Calu3 (cell line): ENCODE measurements at regions not wholly inside any gene's neighbourhood (a gene's known extent, or its start where the extent isn't known, plus 50 kb on each side); places are given as distances from the start of the nearest gene placed in this dataset.

Source experiments
- BruUV-seq: library from RNA; stranded (reverse); fragments of 400-500 nt; replicated peaks from 2 replicates; lab custom pipeline; 2021; lab: Mats Ljungman, UMichigan
- CTCF ChIA-PET: fragments of 300-600 bp; sonication (Branson Sonifier 250); formaldehyde crosslinking; loops from one replicate; lab custom pipeline; 2022; ENCODE audit warnings: antibody characterized with exemption; lab: Charles Lee
- DNase-seq: peaks from one replicate; pipeline ENCODE4 v3.0.0; 2022
- H3K27ac Mint-ChIP-seq: one replicate; pipeline ENCODE4 v1.8.0; 2022; ENCODE audit warnings: mixed read lengths; ENCODE audit not compliant: unreplicated experiment
- H3K27me3 Mint-ChIP-seq: one replicate; pipeline ENCODE4 v1.8.0; 2022; ENCODE audit warnings: mixed read lengths; ENCODE audit not compliant: unreplicated experiment
- H3K36me3 Mint-ChIP-seq: one replicate; pipeline ENCODE4 v1.8.0; 2022; ENCODE audit warnings: mild to moderate bottlenecking, moderate library complexity, mixed read lengths; ENCODE audit not compliant: insufficient read depth, unreplicated experiment
- H3K4me1 Mint-ChIP-seq: one replicate; pipeline ENCODE4 v1.8.0; 2022; ENCODE audit warnings: mild to moderate bottlenecking, low read depth, mixed read lengths; ENCODE audit not compliant: unreplicated experiment
- H3K4me3 Mint-ChIP-seq: one replicate; pipeline ENCODE4 v1.8.0; 2022; ENCODE audit warnings: mild to moderate bottlenecking, low read depth, moderate library complexity, mixed read lengths; ENCODE audit not compliant: unreplicated experiment
- H3K9me3 Mint-ChIP-seq: one replicate; pipeline ENCODE4 v1.8.0; 2022; ENCODE audit warnings: low read depth, mixed read lengths; ENCODE audit not compliant: unreplicated experiment
- intact Hi-C: fragments of 100-400 bp; cut with micrococcal nuclease; formaldehyde crosslinking; loops from one replicate; pipeline ENCODE4 v1.10.0; 2022; ENCODE audit not compliant: unreplicated experiment
- TF ChIP-seq, protein P1 (sequence below): fragments of 200-600 bp; IDR thresholded peaks from one replicate; pipeline ENCODE4 v1.8.0; 2022; ENCODE audit warnings: antibody characterized with exemption; ENCODE audit not compliant: unreplicated experiment

DNA sequence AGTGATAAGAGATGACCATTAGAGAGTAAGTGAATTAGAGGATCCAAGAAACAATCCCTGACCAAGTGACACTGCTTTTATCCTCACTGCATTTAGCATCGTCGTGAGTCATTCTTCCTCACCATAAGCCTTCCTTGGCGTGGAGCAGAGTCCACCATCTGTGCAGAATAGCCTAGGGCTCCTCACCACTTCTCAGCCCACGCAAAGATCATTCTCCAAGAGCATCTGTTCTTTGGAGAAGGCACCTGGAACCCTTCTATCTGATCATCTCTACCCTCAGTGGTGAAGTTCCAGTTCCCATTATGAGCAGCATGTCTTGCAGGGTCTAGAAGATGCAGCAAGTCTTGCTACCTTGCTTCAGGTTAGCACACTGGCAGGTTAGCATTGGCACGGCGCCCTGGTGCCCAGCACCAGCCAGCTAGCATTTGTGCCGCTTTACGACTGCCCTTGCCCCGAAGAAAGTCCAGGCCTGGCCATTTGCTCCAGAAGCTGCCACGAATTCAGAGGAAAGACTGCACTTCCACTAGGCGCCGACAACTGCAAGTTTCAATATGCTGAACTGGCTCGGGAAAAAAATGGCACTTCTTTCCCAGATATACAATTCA lies 225.8 kb downstream of the TTC32 start:
- no peaks in the 10 kb centered on the region for H3K4me1 Mint-ChIP-seq
- H3K27ac Mint-ChIP-seq, result no peak overlapping the region
- no peaks in the 10 kb centered on the region for H3K9me3 Mint-ChIP-seq
- TF ChIP-seq, protein P1, sequence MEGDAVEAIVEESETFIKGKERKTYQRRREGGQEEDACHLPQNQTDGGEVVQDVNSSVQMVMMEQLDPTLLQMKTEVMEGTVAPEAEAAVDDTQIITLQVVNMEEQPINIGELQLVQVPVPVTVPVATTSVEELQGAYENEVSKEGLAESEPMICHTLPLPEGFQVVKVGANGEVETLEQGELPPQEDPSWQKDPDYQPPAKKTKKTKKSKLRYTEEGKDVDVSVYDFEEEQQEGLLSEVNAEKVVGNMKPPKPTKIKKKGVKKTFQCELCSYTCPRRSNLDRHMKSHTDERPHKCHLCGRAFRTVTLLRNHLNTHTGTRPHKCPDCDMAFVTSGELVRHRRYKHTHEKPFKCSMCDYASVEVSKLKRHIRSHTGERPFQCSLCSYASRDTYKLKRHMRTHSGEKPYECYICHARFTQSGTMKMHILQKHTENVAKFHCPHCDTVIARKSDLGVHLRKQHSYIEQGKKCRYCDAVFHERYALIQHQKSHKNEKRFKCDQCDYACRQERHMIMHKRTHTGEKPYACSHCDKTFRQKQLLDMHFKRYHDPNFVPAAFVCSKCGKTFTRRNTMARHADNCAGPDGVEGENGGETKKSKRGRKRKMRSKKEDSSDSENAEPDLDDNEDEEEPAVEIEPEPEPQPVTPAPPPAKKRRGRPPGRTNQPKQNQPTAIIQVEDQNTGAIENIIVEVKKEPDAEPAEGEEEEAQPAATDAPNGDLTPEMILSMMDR, result no peak
- H3K27me3 Mint-ChIP-seq, result peaks cover 13% of the 10 kb centered on the region
- no peaks in the 10 kb centered on the region for H3K36me3 Mint-ChIP-seq
- BruUV-seq, result no TSS peak
- intact Hi-C loops, result no loop called here
- DNase-seq, result no peak
- no peak overlapping the region for H3K4me3 Mint-ChIP-seq
- CTCF ChIA-PET, result no interaction called here

- BruUV-seq, result no TSS peak
- no peaks in the 10 kb centered on the region for H3K36me3 Mint-ChIP-seq
- no peaks in the 10 kb centered on the region for H3K4me1 Mint-ChIP-seq
- no peak overlapping the region for H3K4me3 Mint-ChIP-seq
- intact Hi-C loops, result no loop called here
- no peak for DNase-seq
- no peaks in the 10 kb centered on the region for H3K9me3 Mint-ChIP-seq
- peaks cover 13% of the 10 kb centered on the region for H3K27me3 Mint-ChIP-seq
- CTCF ChIA-PET, result no interaction called here
- TF ChIP-seq, protein P1, result no peak
- H3K27ac Mint-ChIP-seq, result no peak overlapping the region
Observed at GRCh38 chr2:19675003-19675629, 226.7 kb downstream of the TTC32 start.

GRCh38 chr2:19674051-19675002 lies 227.5 kb downstream of the TTC32 start:
- CTCF ChIA-PET, result no interaction called here
- intact Hi-C loops, result no loop called here
- no peaks in the 10 kb centered on the region for H3K4me1 Mint-ChIP-seq

DNA sequence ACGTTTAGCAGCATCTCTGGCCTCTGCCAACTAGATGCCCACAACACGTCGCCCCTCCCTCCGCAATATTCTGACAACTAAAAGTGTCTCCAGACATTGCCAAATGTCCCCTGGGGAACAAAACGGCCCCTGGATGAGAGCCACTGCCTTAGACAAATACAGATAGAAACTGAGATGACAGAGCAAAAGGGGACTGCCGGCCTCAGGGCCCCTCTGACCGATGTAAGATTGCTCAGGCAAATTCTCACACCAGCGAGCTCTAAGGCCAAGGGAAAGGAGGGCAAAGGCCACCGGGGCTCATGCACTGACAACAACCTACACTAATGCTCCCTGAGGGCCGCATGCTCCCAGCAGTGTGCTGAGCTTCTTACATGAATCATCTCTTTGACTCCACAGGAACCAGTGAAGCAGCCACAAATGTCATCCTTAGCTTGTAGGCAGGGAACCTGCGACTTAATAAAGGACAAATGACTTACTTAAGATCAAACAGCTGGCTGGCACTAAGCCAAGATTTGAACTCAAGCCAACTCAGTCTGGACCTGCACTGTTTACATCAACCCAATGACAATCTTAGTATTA lies 228.5 kb downstream of the TTC32 start:
- intact Hi-C loops, result no loop called here
- CTCF ChIA-PET, result no interaction called here
- no peaks in the 10 kb centered on the region for H3K4me1 Mint-ChIP-seq
- H3K9me3 Mint-ChIP-seq, result no peaks in the 10 kb centered on the region
- TF ChIP-seq, protein P1, result no peak
- H3K27me3 Mint-ChIP-seq, result peaks cover 13% of the 10 kb centered on the region
- no TSS peak for BruUV-seq
- H3K27ac Mint-ChIP-seq, result no peak overlapping the region
- no peak overlapping the region for H3K4me3 Mint-ChIP-seq
- no peak for DNase-seq
- no peaks in the 10 kb centered on the region for H3K36me3 Mint-ChIP-seq

More at GRCh38 chr2:19674051-19675002, 227.5 kb downstream of the TTC32 start:
- DNase-seq, result no peak
- Mint-ChIP-seq H3K27ac (no peak overlapping the region), H3K9me3 (no peaks in the 10 kb centered on the region), H3K27me3 (peaks cover 13% of the 10 kb centered on the region), H3K36me3 (no peaks in the 10 kb centered on the region), H3K4me3 (no peak overlapping the region)
- TF ChIP-seq, protein P1, result no peak
- no TSS peak for BruUV-seq
